HepG2 (cell line): ENCODE measurements at regions not wholly inside any gene's neighbourhood (a gene's known extent, or its start where the extent isn't known, plus 50 kb on each side); places are given as distances from the start of the nearest gene placed in this dataset.

Experiments
- ATRX ChIP-seq: sonication (generic); formaldehyde crosslinking; IDR thresholded peaks from 2 replicates; pipeline ENCODE4 v1.4.0; 2020; ENCODE audit warnings: missing genetic modification reagents, borderline replicate concordance
- FIP1L1 ChIP-seq: fragments of 200-400 bp; formaldehyde crosslinking; IDR thresholded peaks from 2 replicates; pipeline ENCODE4 v1.6.1; 2018; ENCODE audit warnings: low read depth, mild to moderate bottlenecking, low read length, moderate library complexity, borderline replicate concordance; ENCODE audit not compliant: insufficient read depth
- KDM4B ChIP-seq: sonication (generic); formaldehyde crosslinking; IDR thresholded peaks from 2 replicates; pipeline ENCODE4 v1.4.0; 2020; ENCODE audit warnings: missing genetic modification reagents
- NFE2L1 ChIP-seq: sonication (generic); formaldehyde crosslinking; IDR thresholded peaks from 2 replicates; pipeline ENCODE4 v1.4.0; 2020; ENCODE audit warnings: missing genetic modification reagents, mild to moderate bottlenecking, borderline replicate concordance
- PHF8 ChIP-seq: sonication (generic); formaldehyde crosslinking; IDR thresholded peaks from 2 replicates; pipeline ENCODE4 v1.5.0; 2020; ENCODE audit warnings: missing genetic modification reagents
- POLR2G ChIP-seq: fragments of 200-400 bp; formaldehyde crosslinking; IDR thresholded peaks from 2 replicates; pipeline ENCODE4 v1.6.1; 2018; ENCODE audit warnings: mild to moderate bottlenecking, low read depth, low read length, moderate library complexity
- RERE ChIP-seq: IDR thresholded peaks from 2 replicates; pipeline ENCODE4 v1.6.1; 2016; ENCODE audit warnings: low read depth, missing genetic modification reagents, missing compliant biosample characterization
- RNF2 ChIP-seq: fragments of 450-650 bp; conservative IDR thresholded peaks from 2 replicates; pipeline ENCODE4 v1.6.1; 2016; ENCODE audit warnings: low read depth
- ZFP36 ChIP-seq: fragments of 150-350 bp; IDR thresholded peaks from 2 replicates; pipeline ENCODE4 v1.6.1; 2018; ENCODE audit warnings: borderline replicate concordance, low read length, low read depth; ENCODE audit not compliant: partially characterized antibody
- ZNF570 ChIP-seq: sonication (generic); formaldehyde crosslinking; IDR thresholded peaks from 2 replicates; pipeline ENCODE4 v1.4.0; 2020; ENCODE audit warnings: mild to moderate bottlenecking, missing genetic modification reagents, borderline replicate concordance

GRCh38 chr15:62402687-62403086 is 237.6 kb upstream of the C2CD4B start (continued):
- TF ChIP-seq RNF2, result no peak
- no peak for TF ChIP-seq ZNF570
- TF ChIP-seq ZFP36, result no peak
- no peak for TF ChIP-seq POLR2G
- no peak for TF ChIP-seq FIP1L1
- no peak for TF ChIP-seq NFE2L1 (CRISPR knock-in tag)
- TF ChIP-seq KDM4B (CRISPR knock-in tag), result no peak
- no peak for TF ChIP-seq ATRX (CRISPR knock-in tag)
- TF ChIP-seq RERE, result no peak
- no peak for TF ChIP-seq PHF8
